Large intestine (tissue), 3 donors: ENCODE measurements at regions not wholly inside any gene's neighbourhood (a gene's known extent, or its start where the extent isn't known, plus 50 kb on each side); places are given as distances from the start of the nearest gene placed in this dataset.

Source experiments
- DNase-seq, 2 donors: peaks; one replicate each; pipeline versions ENCODE4 v3.0.0 to v3.0.0-alpha.2; 2013
- H3K27ac ChIP-seq: one replicate; pipeline ENCODE4 v1.5.1; 2013; ENCODE audit warnings: low read length
- H3K27me3 ChIP-seq: 2 replicates; pipeline ENCODE4 v1.6.1; 2013; ENCODE audit warnings: low read length; ENCODE audit not compliant: control insufficient read depth, insufficient read depth
- H3K36me3 ChIP-seq: 2 replicates; pipeline ENCODE4 v1.6.1; 2013; ENCODE audit warnings: low read length; ENCODE audit not compliant: control insufficient read depth, insufficient read depth
- H3K4me1 ChIP-seq: one replicate; pipeline ENCODE4 v1.6.1; 2013; ENCODE audit warnings: low read length; ENCODE audit not compliant: control insufficient read depth, insufficient read depth
- H3K4me3 ChIP-seq: one replicate; pipeline ENCODE4 v1.5.1; 2013; ENCODE audit warnings: low read length
- H3K9me3 ChIP-seq: one replicate; pipeline ENCODE4 v1.6.1; 2013; ENCODE audit warnings: mild to moderate bottlenecking, low read depth, low read length, moderate library complexity; ENCODE audit not compliant: control insufficient read depth
- WGBS: methylation state at CpG from one replicate; pipeline ENCODE4 v1.1.5; 2013; ENCODE audit warnings: low lambda C conversion rate; ENCODE audit not compliant: insufficient coverage; 5-methylcytosine and 5-hydroxymethylcytosine counted together

- no peaks in the 10 kb centered on the region for H3K36me3 ChIP-seq
- WGBS, result 40% methylated on average over 1 of the region's 1 CpG
- DNase-seq, result peak in 1 of 2 donors; percentile 55
These were observed 151.8 kb upstream of the TSC22D2 start for GRCh38 chr3:150256318-150256717.

DNA sequence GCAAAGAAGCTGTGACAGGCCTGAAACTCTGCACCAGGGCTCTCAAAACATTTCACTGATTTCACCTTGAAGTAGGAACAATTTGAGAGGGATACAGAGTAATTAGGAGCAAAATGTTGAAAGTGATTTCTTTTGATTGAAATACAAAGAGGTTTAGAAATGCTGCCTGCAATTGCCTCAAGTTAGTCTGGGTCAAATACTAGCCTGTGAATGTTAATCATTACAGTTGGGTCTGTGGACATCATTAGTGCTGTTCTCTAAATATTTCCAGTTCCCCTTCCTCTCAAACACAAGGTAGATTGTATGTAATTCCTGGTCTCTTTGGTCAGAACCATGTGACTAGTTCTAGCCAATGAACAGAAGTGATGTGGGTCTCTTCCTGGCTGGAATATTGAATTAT lies 152.3 kb upstream of the TSC22D2 start:
- Histone ChIP-seq H3K4me1 (peaks cover 57% of the 10 kb centered on the region), H3K27ac (no peak overlapping the region)

More at GRCh38 chr3:150256318-150256717, 151.8 kb upstream of the TSC22D2 start:
- Histone ChIP-seq H3K27me3 (no peaks in the 10 kb centered on the region), H3K4me3 (no peak overlapping the region), H3K27ac (no peak overlapping the region), H3K4me1 (peaks cover 55% of the 10 kb centered on the region), H3K9me3 (no peaks in the 10 kb centered on the region)

DNA sequence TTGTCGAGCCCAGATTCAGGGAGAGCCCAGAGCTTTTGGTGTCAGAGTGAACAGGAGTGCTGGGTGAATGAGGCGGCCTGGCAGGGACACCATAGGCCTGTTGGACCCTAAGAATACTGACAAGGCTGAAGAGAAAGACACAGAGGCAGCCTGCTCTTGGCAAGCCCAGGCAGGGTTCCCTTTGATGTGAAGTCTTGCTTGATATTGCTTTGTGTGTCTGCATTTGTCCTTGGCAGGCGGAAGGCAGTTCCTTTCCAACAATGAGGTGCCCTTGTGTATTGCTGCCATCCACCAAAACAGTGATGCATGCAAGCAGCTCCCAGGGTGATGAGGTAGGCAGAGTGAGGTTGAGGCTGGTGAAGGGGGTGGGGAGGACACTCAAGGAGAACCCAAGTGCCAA lies 152.7 kb upstream of the TSC22D2 start:
- DNase-seq, result no peak
- H3K9me3 ChIP-seq, result no peaks in the 10 kb centered on the region
- no peak overlapping the region for H3K4me3 ChIP-seq
- no peak overlapping the region for H3K27ac ChIP-seq
- no CpG with 5 or more reads among the region's 3 CpGs for WGBS
- no peaks in the 10 kb centered on the region for H3K27me3 ChIP-seq
- peaks cover 54% of the 10 kb centered on the region for H3K4me1 ChIP-seq
- H3K36me3 ChIP-seq, result no peaks in the 10 kb centered on the region

More for the DNA sequence above, 152.3 kb upstream of the TSC22D2 start:
- no peak overlapping the region for H3K4me3 ChIP-seq
- H3K9me3 ChIP-seq, result no peaks in the 10 kb centered on the region
- DNase-seq, result peak in 1 of 2 donors; percentile 53
- H3K36me3 ChIP-seq, result no peaks in the 10 kb centered on the region
- H3K27me3 ChIP-seq, result no peaks in the 10 kb centered on the region

DNA sequence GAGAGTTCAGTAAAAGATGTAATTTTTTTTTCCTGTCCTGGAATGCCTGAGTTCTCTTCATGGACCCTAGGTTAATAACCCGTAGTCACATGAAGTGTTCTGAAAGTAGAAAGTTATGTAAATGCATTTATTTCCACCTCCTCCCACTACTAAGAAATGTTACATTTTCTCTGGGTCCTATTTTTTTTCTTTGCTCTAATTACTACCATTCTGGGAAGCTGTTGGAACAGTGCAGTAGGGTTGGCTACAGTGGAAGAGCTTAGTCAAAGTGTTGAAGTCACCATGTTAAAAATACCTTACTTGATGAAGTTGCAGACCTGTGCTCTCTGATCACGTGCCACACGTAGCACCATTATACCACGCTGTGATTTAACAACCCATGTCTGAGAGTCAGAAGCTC lies 153.8 kb upstream of the TSC22D2 start:
- peak in 1 of 2 donors; percentile 61 for DNase-seq
- WGBS, result no CpG with 5 or more reads among the region's 4 CpGs
- Histone ChIP-seq H3K9me3 (no peaks in the 10 kb centered on the region), H3K4me1 (peaks cover 47% of the 10 kb centered on the region), H3K27ac (no peak overlapping the region), H3K27me3 (no peaks in the 10 kb centered on the region), H3K36me3 (no peaks in the 10 kb centered on the region), H3K4me3 (no peak overlapping the region)

DNA sequence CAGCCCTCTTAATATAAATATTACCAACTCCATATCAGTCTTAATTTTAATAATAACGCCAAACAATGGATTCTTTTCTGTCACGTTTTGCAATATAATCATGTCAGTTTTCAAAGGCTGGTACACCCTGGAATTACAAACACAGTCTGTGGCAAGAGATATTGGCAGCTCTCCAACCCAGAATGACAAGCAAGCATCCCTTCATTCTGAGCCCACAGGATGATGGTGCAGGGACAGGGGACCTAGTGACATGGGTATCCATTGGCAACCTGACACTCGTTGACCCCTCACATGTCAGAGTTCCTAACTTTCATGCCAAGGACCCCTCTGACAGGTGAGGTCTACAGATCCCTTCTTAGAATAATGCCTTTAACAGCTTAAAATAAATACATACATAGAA lies 154.5 kb upstream of the TSC22D2 start:
- Histone ChIP-seq H3K9me3 (no peaks in the 10 kb centered on the region), H3K27ac (no peak overlapping the region), H3K4me3 (no peak overlapping the region), H3K36me3 (no peaks in the 10 kb centered on the region), H3K27me3 (no peaks in the 10 kb centered on the region), H3K4me1 (peaks cover 52% of the 10 kb centered on the region)
- no CpG with 5 or more reads among the region's 3 CpGs for WGBS
- peak in 1 of 2 donors; percentile 65 for DNase-seq

DNA sequence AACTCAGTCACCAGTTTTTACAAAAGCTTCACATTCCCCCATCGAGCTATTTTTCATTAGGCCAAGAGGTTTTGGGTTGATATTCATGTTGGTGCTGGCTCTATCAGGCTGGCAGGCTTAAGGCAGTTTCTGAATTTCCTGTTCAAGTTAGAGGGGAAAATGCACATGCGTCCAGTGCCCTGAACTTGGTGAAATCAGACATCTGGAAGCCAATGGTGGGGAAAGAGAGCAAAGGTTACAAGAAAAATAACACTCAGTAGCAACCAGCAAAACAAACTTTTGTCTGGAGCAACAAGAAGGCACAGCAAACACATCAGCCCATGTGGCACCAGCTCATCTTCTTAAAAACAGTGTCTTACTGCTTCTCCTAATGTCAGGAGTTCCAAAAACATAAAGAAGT lies 155.6 kb upstream of the TSC22D2 start:
- H3K9me3 ChIP-seq, result no peaks in the 10 kb centered on the region
- no peak overlapping the region for H3K27ac ChIP-seq
- WGBS, result 60% methylated on average over 1 of the region's 2 CpGs
- no peaks in the 10 kb centered on the region for H3K27me3 ChIP-seq
- no peaks in the 10 kb centered on the region for H3K36me3 ChIP-seq
- peaks cover 56% of the 10 kb centered on the region for H3K4me1 ChIP-seq
- no peak overlapping the region for H3K4me3 ChIP-seq
- DNase-seq, result peak; percentile 28 to 67

- H3K36me3 ChIP-seq, result no peaks in the 10 kb centered on the region
- no peak for DNase-seq
- H3K9me3 ChIP-seq, result no peaks in the 10 kb centered on the region
- H3K4me3 ChIP-seq, result no peak overlapping the region
- peaks cover 50% of the 10 kb centered on the region for H3K4me1 ChIP-seq
- no peak overlapping the region for H3K27ac ChIP-seq
- H3K27me3 ChIP-seq, result no peaks in the 10 kb centered on the region
- WGBS, result no CpG with 5 or more reads among the region's 5 CpGs
These were observed 156.7 kb upstream of the TSC22D2 start for GRCh38 chr3:150251187-150252062.

GRCh38 chr3:150249779-150250470 lies 158.2 kb upstream of the TSC22D2 start:
- Histone ChIP-seq H3K4me3 (no peak overlapping the region), H3K27ac (no peak overlapping the region), H3K36me3 (no peaks in the 10 kb centered on the region), H3K4me1 (peaks cover 36% of the 10 kb centered on the region), H3K9me3 (no peaks in the 10 kb centered on the region), H3K27me3 (no peaks in the 10 kb centered on the region)
- no peak for DNase-seq
- no CpG with 5 or more reads among the region's 7 CpGs for WGBS

- Histone ChIP-seq H3K9me3 (no peaks in the 10 kb centered on the region), H3K27me3 (no peaks in the 10 kb centered on the region), H3K36me3 (no peaks in the 10 kb centered on the region), H3K4me1 (peaks cover 33% of the 10 kb centered on the region), H3K27ac (no peak overlapping the region), H3K4me3 (no peak overlapping the region)
- DNase-seq, result no peak
- WGBS, result 83% methylated on average over 1 of the region's 4 CpGs
These were observed 159.0 kb upstream of the TSC22D2 start for GRCh38 chr3:150248888-150249681.
